Choroid plexus epithelial cell (primary cell): ENCODE measurements at regions not wholly inside any gene's neighbourhood (a gene's known extent, or its start where the extent isn't known, plus 50 kb on each side); places are given as distances from the start of the nearest gene placed in this dataset.

Experiments used
- DNase-seq: peaks from one replicate; pipeline ENCODE4 v3.0.0-alpha.2; 2010; ENCODE audit warnings: low read depth
- H3K4me3 ChIP-seq: 2 replicates; pipeline ENCODE4 v1.5.1; 2011; ENCODE audit warnings: low read depth, mild to moderate bottlenecking, control low read depth, low read length, moderate library complexity
- CTCF ChIP-seq: conservative IDR thresholded peaks from 2 replicates; pipeline ENCODE4 v1.5.1; 2011; ENCODE audit warnings: low read depth, mild to moderate bottlenecking, control low read depth, inconsistent platforms, low read length, moderate library complexity

GRCh38 chr10:46232084-46232483 is 54.7 kb upstream of the ANTXRL start:
- DNase-seq = no peak
- H3K4me3 ChIP-seq = no peak overlapping the region
- TF ChIP-seq CTCF = no peak

- TF ChIP-seq CTCF = no peak
- DNase-seq = no peak
- no peak overlapping the region for H3K4me3 ChIP-seq
These were observed 54.1 kb upstream of the ANTXRL start for GRCh38 chr10:46232666-46233065.

GRCh38 chr10:46233181-46233580 is 53.6 kb upstream of the ANTXRL start:
- DNase-seq = no peak
- no peak for TF ChIP-seq CTCF
- no peak overlapping the region for H3K4me3 ChIP-seq

GRCh38 chr10:46234026-46234425 is 52.8 kb upstream of the ANTXRL start:
- no peak for TF ChIP-seq CTCF
- DNase-seq = no peak
- H3K4me3 ChIP-seq = no peak overlapping the region

GRCh38 chr10:46234431-46235060 is 52.3 kb upstream of the ANTXRL start:
- no peak for TF ChIP-seq CTCF
- H3K4me3 ChIP-seq = no peak overlapping the region
- DNase-seq = no peak

- DNase-seq = no peak
- TF ChIP-seq CTCF = no peak
- H3K4me3 ChIP-seq = no peak overlapping the region
These were observed 50.9 kb upstream of the ANTXRL start for GRCh38 chr10:46235705-46236545.

- no peak overlapping the region for H3K4me3 ChIP-seq
- no peak for DNase-seq
- no peak for TF ChIP-seq CTCF
These were observed 50.3 kb upstream of the ANTXRL start for GRCh38 chr10:46236546-46236887.
